LHCN-M2 (cell line): ENCODE measurements at regions not wholly inside any gene's neighbourhood (a gene's known extent, or its start where the extent isn't known, plus 50 kb on each side); places are given as distances from the start of the nearest gene placed in this dataset.
A peak's percentile ranks its signal among the peaks of the same experiment; 100 is the strongest.
"Not testable (repeated sequence)": the region's sequence is repeated elsewhere in the genome, so short reads cannot be mapped to it uniquely, and the experiment has no call there.

Experiments
- DNase-seq: peaks from one replicate; pipeline ENCODE4 v3.0.0-alpha.2; 2012; ENCODE audit warnings: low read depth

DNA sequence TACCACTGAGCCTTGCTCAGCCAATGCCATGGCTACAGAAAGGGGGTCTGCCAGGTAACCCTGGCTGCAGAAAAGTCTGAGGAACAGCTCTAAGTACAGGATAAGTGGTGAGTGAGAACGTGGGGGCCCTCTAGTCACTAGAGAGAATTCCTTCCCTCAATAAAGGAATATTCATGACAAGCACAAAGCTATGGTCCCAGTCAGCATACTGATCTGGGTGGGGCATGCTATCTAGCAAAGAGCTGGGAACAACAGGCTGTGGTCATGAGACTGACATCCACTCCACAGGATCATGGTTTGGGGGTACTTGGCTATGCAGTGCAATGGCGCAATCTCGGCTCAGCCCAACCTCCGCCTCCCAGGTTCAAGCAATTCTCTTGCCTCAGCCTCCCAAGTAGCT, 140.4 kb downstream of the MTHFS start:
- no peak for DNase-seq

DNA sequence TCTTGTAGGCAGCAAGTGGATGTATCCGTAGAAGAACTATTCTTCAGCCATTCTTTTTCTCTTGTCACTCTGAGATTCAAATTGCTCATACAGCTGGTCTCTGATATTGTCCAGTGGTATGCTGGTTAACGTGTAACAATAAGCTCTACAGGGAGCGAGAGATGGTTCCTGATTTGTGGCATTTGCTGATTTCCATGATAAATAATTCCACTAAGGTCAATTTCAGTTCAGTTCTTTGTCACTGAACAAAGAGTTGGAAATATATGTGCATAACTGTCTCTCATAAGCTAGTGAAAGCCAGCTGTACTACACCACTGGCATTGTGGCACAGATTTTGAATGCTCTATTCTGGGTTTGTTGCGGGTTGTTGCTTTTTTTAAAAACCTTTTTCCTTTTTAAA, 131.7 kb downstream of the MTHFS start:
- no peak for DNase-seq

- peak; percentile 20 for DNase-seq
Observed at GRCh38 chr15:79769069-79769481, 127.7 kb downstream of the MTHFS start.

DNA sequence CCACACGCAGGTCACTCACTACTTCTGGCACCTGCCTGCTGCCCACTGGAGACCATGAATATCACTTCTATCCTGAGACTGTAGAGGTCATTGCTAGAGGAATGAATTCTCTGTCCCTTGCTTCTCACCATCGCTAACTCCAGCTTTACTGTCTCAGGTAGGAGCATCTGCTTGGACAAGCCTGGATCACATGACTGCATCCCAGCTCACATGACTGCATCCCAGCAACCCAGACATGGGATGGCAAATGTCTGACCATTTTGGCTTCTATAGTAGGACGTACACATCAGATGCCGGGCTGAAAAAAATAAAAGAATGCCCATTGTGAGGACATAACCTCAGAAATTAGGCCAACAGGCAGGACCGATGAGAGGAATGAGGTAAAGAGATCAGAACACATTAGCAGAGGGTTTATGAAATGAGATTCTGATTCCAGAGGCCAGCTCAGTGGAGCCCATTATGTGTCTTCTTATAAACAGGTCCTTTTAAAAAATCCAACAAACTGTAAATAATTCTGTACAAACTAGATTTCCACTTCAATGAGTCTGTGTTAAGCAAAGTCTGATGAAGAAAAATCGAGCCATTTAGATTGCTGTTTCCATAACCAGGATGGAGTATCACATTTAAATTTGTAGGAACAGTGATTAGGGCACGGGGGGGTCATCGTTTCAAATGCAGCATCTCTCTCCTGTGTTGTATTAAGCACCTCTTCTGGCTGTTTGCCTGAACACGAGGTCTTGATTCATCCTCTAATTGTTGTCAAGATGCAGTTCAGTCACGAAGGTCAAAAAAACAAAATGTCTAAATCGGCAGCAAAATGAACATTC, 126.7 kb downstream of the MTHFS start:
- DNase-seq: no peak

GRCh38 chr15:79773128-79773527, 123.7 kb downstream of the MTHFS start:
- DNase-seq: no peak

GRCh38 chr15:79775821-79776220, 121.0 kb downstream of the MTHFS start:
- no peak for DNase-seq

DNA sequence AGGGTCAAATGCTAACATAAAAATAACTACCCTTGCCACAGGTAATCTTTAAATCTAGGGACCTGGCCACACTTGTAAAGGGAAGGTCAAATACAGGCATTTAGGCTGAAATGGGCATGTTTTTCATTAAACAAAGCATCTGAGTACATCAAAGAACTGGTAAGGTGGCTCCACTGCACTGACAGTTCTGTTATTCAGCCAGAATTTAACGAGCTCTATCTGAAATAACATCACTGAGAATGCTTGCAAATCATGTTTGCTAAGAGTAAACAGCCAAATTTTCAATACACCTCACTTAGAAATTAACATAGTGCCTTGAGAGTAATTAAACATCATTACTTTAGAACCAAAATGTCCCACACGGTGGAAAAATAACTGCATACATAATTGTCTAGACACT, 118.9 kb downstream of the MTHFS start:
- DNase-seq: no peak

DNA sequence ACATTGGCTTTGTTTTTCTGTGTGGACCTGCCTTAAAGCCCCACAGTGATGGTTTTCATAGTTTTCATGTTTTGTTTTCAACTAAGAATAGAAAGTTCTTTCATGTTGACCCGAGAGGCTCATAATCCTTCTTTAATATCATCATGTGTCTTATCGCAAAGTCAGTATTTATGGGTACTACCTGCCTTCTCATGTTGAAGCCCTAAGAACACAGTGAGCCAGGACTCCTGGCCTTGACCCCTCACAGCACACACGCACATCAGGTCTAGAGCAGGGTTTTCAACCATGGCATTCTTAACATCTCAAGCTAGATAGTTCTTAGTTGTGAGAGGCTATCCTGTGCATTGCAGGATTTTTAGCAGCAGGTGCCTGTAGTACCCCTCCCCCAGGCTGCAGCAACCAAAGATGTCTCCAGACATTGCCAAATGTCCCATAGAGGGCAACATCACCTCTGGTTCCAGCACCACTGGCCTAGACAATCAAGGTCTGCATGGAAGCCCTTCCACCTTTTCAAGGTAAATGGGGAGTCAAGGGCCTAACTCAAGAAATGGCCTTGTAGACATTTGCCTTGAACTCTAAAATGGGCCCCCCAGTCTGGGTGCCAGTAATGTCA, 118.3 kb downstream of the MTHFS start:
- no peak for DNase-seq

DNA sequence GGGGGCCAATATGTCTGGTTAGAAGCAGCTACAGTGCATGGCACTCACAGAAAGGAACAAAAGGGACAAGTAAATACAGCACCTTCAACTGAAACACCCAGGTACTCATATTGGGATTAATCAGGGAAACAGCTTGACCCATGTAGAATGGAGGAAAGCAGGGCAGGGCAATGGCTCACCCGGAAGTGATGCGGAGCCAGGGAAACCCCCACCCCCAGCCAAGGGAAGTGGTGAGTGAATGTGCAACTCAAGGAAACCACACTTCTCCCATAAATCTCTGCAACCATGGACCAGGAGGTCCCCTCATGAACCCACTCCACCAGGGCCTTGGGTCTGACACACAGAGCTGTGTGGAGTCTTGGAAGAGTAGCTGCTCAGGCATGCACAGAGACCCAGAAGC, 117.1 kb downstream of the MTHFS start:
- DNase-seq: no peak

- not testable (repeated sequence) for DNase-seq
Observed at GRCh38 chr15:79782307-79782706, 114.5 kb downstream of the MTHFS start.
